Ishikawa (cell line): ENCODE measurements at regions not wholly inside any gene's neighbourhood (a gene's known extent, or its start where the extent isn't known, plus 50 kb on each side); places are given as distances from the start of the nearest gene placed in this dataset.

ENCODE experiments used
- EGR1 ChIP-seq: IDR thresholded peaks from 2 replicates; pipeline ENCODE4 v1.6.1; 2012
- EP300 ChIP-seq: IDR thresholded peaks from 2 replicates; pipeline ENCODE4 v1.6.1; 2012; ENCODE audit warnings: borderline replicate concordance
- TCF12 ChIP-seq: IDR thresholded peaks from 2 replicates; pipeline ENCODE4 v1.6.1; 2012; ENCODE audit warnings: low read depth
- TEAD4 ChIP-seq: IDR thresholded peaks from 2 replicates; pipeline ENCODE4 v1.6.1; 2012
- YY1 ChIP-seq: IDR thresholded peaks from 2 replicates; pipeline ENCODE4 v1.6.1; 2012; ENCODE audit warnings: low read depth
- ZBTB7A ChIP-seq: IDR thresholded peaks from 2 replicates; pipeline ENCODE4 v1.6.1; 2012; ENCODE audit warnings: low read depth
- TF ChIP-seq, protein P1 (sequence below): IDR thresholded peaks from 2 replicates; pipeline ENCODE4 v1.6.1; 2012

DNA sequence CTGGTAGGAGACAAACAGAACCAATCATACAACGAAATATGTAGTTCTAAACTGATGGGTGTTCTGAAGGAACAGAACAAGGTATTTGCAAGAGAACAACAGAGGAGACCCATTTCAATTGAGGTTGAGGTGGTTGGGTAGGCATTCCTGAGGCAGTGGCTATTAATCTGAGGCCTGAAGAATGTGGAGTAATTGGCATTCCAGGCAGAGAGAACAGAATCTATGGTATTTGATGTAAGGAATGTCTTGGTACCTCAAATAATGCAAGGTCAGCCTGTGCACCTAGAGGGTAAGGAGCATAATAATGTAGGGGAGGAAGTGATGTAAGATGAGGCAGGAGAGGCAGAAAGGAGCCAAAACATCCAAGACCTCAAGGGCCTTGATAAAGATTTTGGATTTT is 109.5 kb upstream of the TEX13C start:
- TF ChIP-seq EP300 (no peak), YY1 (no peak), TCF12 (no peak), ZBTB7A (no peak), TEAD4 (no peak), EGR1 (no peak)
- TF ChIP-seq, protein P1, sequence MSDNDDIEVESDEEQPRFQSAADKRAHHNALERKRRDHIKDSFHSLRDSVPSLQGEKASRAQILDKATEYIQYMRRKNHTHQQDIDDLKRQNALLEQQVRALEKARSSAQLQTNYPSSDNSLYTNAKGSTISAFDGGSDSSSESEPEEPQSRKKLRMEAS = no peak
